Left cardiac atrium (tissue), 4 donors: ENCODE measurements at regions not wholly inside any gene's neighbourhood (a gene's known extent, or its start where the extent isn't known, plus 50 kb on each side); places are given as distances from the start of the nearest gene placed in this dataset.
"Not testable (repeated sequence)": the region's sequence is repeated elsewhere in the genome, so short reads cannot be mapped to it uniquely, and the experiment has no call there.

Source experiments
- ATAC-seq, 2 donors: fragments of 200-7000 bp; cut with Tn5 transposase; one replicate each; pipeline ENCODE4 v1.9.1; 2020; ENCODE audit warnings: mild to moderate bottlenecking in 2 of 2, moderate library complexity in 2 of 2
- DNase-seq: peaks from one replicate; pipeline ENCODE4 v3.0.0-alpha.2; 2020
- intact Hi-C, 2 donors: fragments of 100-400 bp; cut with DNase I; formaldehyde crosslinking; loops; one replicate each; pipeline versions ENCODE4 v1.14.1 to v1.15.1; 2022 to 2023
- donor health status: DM: no; HTN: yes; CAD: no.
- donor health status: DM: no; HTN: yes; CAD: no; lungs with severe emphysema.
- donor health status: DM: yes; HTN: yes; CAD: no.
- donor health status: Dilated cardiomyopathy.

- ATAC-seq: no peak
- intact Hi-C loops: no loop called here
- DNase-seq: no peak
Measured at GRCh38 chr13:67967031-67967430, 736.9 kb upstream of the PCDH9 start.

- no peak for ATAC-seq
- no peak for DNase-seq
- intact Hi-C loops: no loop called here
Measured at GRCh38 chr13:67966065-67966464, 735.9 kb upstream of the PCDH9 start.

- DNase-seq: no peak
- intact Hi-C loops: no loop called here
- no peak for ATAC-seq
Measured at GRCh38 chr13:67964986-67965385, 734.9 kb upstream of the PCDH9 start.

GRCh38 chr13:67964091-67964490 lies 734.0 kb upstream of the PCDH9 start:
- intact Hi-C loops: no loop called here
- no peak for DNase-seq
- no peak for ATAC-seq

- ATAC-seq (no peak), DNase-seq (no peak)
- intact Hi-C loops: no loop called here
Measured at GRCh38 chr13:67961331-67961730, 731.2 kb upstream of the PCDH9 start.

GRCh38 chr13:67951431-67951830 lies 721.3 kb upstream of the PCDH9 start:
- DNase-seq: no peak
- intact Hi-C loops: no loop called here
- no peak for ATAC-seq

GRCh38 chr13:67950603-67951002 lies 720.5 kb upstream of the PCDH9 start:
- DNase-seq (no peak), ATAC-seq (no peak)
- intact Hi-C loops: no loop called here

GRCh38 chr13:67946131-67946530 lies 716.0 kb upstream of the PCDH9 start:
- no peak for ATAC-seq
- intact Hi-C loops: no loop called here
- DNase-seq: no peak

- intact Hi-C loops: no loop called here
- no peak for ATAC-seq
- DNase-seq: no peak
Measured at GRCh38 chr13:67943116-67943515, 713.0 kb upstream of the PCDH9 start.

- intact Hi-C loops: no loop called here
- no peak for DNase-seq
- no peak for ATAC-seq
Measured at GRCh38 chr13:67935626-67936025, 705.5 kb upstream of the PCDH9 start.

- ATAC-seq (no peak), DNase-seq (no peak)
- intact Hi-C loops: no loop called here
Measured at GRCh38 chr13:67934617-67935330, 704.6 kb upstream of the PCDH9 start.

- ATAC-seq (no peak), DNase-seq (no peak)
- intact Hi-C loops: no loop called here
Measured at GRCh38 chr13:67932991-67933390, 702.9 kb upstream of the PCDH9 start.

GRCh38 chr13:67917291-67917987 lies 687.3 kb upstream of the PCDH9 start:
- intact Hi-C loops: no loop called here
- ATAC-seq (no peak), DNase-seq (no peak)

- DNase-seq (no peak), ATAC-seq (no peak)
- intact Hi-C loops: no loop called here
Measured at GRCh38 chr13:67916650-67917049, 686.5 kb upstream of the PCDH9 start.

- DNase-seq: no peak
Measured at GRCh38 chr13:67914535-67914934, 684.4 kb upstream of the PCDH9 start.

GRCh38 chr13:67902960-67903359 lies 672.8 kb upstream of the PCDH9 start:
- DNase-seq, ATAC-seq, intact Hi-C loops: not testable (repeated sequence)

More at GRCh38 chr13:67914535-67914934, 684.4 kb upstream of the PCDH9 start:
- intact Hi-C loops: no loop called here
- no peak for ATAC-seq

- no peak for ATAC-seq
- intact Hi-C loops: no loop called here
- DNase-seq: no peak
Measured at GRCh38 chr13:67880916-67881315, 650.8 kb upstream of the PCDH9 start.

- ATAC-seq (no peak), DNase-seq (no peak)
- intact Hi-C loops: no loop called here
Measured at GRCh38 chr13:67878376-67878775, 648.2 kb upstream of the PCDH9 start.

GRCh38 chr13:67877031-67877430 lies 646.9 kb upstream of the PCDH9 start:
- intact Hi-C loops: no loop called here
- ATAC-seq (no peak), DNase-seq (no peak)

GRCh38 chr13:67867206-67867605 lies 637.1 kb upstream of the PCDH9 start:
- no peak for ATAC-seq
- intact Hi-C loops: no loop called here
- DNase-seq: no peak

- ATAC-seq (no peak), DNase-seq (no peak)
- intact Hi-C loops: no loop called here
Measured at GRCh38 chr13:67860315-67860714, 630.2 kb upstream of the PCDH9 start.
